Nephron progenitor cell (in vitro differentiated cells): ENCODE measurements at regions not wholly inside any gene's neighbourhood (a gene's known extent, or its start where the extent isn't known, plus 50 kb on each side); places are given as distances from the start of the nearest gene placed in this dataset.

ENCODE experiments used
- DNase-seq: peaks from one replicate; pipeline ENCODE4 v3.0.0; 2021
- H3K27ac Mint-ChIP-seq: 2 replicates; pipeline ENCODE4 v1.8.0; 2021; ENCODE audit warnings: mild to moderate bottlenecking, moderate library complexity, mixed read lengths
- H3K27me3 Mint-ChIP-seq: 2 replicates; pipeline ENCODE4 v1.8.0; 2021; ENCODE audit warnings: mild to moderate bottlenecking, low read depth, mixed read lengths; ENCODE audit not compliant: poor library complexity
- H3K36me3 Mint-ChIP-seq: 2 replicates; pipeline ENCODE4 v1.8.0; 2021; ENCODE audit warnings: low read depth, mixed read lengths
- H3K4me1 Mint-ChIP-seq: 2 replicates; pipeline ENCODE4 v1.8.0; 2021; ENCODE audit warnings: mixed read lengths
- H3K4me3 Mint-ChIP-seq: 2 replicates; pipeline ENCODE4 v1.8.0; 2021; ENCODE audit warnings: mild to moderate bottlenecking, moderate library complexity, mixed read lengths
- H3K9me3 Mint-ChIP-seq: 2 replicates; pipeline ENCODE4 v1.8.0; 2021; ENCODE audit warnings: mild to moderate bottlenecking, moderate library complexity, mixed read lengths
- TF ChIP-seq, protein P1 (sequence below): fragments of 200-600 bp; sonication (generic); IDR thresholded peaks from 2 replicates; pipeline ENCODE4 v1.5.0; 2021; ENCODE audit warnings: antibody characterized with exemption

- TF ChIP-seq, protein P1, sequence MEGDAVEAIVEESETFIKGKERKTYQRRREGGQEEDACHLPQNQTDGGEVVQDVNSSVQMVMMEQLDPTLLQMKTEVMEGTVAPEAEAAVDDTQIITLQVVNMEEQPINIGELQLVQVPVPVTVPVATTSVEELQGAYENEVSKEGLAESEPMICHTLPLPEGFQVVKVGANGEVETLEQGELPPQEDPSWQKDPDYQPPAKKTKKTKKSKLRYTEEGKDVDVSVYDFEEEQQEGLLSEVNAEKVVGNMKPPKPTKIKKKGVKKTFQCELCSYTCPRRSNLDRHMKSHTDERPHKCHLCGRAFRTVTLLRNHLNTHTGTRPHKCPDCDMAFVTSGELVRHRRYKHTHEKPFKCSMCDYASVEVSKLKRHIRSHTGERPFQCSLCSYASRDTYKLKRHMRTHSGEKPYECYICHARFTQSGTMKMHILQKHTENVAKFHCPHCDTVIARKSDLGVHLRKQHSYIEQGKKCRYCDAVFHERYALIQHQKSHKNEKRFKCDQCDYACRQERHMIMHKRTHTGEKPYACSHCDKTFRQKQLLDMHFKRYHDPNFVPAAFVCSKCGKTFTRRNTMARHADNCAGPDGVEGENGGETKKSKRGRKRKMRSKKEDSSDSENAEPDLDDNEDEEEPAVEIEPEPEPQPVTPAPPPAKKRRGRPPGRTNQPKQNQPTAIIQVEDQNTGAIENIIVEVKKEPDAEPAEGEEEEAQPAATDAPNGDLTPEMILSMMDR = no peak
- DNase-seq = no peak
- no peak overlapping the region for H3K27ac Mint-ChIP-seq
- peaks cover 20% of the 10 kb centered on the region for H3K36me3 Mint-ChIP-seq
- H3K9me3 Mint-ChIP-seq = peaks cover 46% of the 10 kb centered on the region
- no peak overlapping the region for H3K4me3 Mint-ChIP-seq
- peaks cover 21% of the 10 kb centered on the region for H3K4me1 Mint-ChIP-seq
- peaks cover 4% of the 10 kb centered on the region for H3K27me3 Mint-ChIP-seq
Observed at GRCh38 chr18:24763765-24764513, 303.5 kb downstream of the HRH4 start.

GRCh38 chr18:24764766-24765165, 304.3 kb downstream of the HRH4 start:
- Mint-ChIP-seq H3K36me3 (peaks cover 20% of the 10 kb centered on the region), H3K27me3 (peaks cover 4% of the 10 kb centered on the region), H3K4me1 (peaks cover 21% of the 10 kb centered on the region), H3K4me3 (no peak overlapping the region), H3K27ac (peak overlapping the region; percentile 36), H3K9me3 (peaks cover 46% of the 10 kb centered on the region)
- DNase-seq = no peak
- TF ChIP-seq, protein P1 = no peak

- Mint-ChIP-seq H3K9me3 (peaks cover 37% of the 10 kb centered on the region), H3K4me1 (peaks cover 21% of the 10 kb centered on the region), H3K4me3 (no peak overlapping the region), H3K27ac (no peak overlapping the region), H3K27me3 (peaks cover 4% of the 10 kb centered on the region), H3K36me3 (peaks cover 13% of the 10 kb centered on the region)
- TF ChIP-seq, protein P1 = no peak
- DNase-seq = no peak
Observed at GRCh38 chr18:24766376-24766775, 305.9 kb downstream of the HRH4 start.

DNA sequence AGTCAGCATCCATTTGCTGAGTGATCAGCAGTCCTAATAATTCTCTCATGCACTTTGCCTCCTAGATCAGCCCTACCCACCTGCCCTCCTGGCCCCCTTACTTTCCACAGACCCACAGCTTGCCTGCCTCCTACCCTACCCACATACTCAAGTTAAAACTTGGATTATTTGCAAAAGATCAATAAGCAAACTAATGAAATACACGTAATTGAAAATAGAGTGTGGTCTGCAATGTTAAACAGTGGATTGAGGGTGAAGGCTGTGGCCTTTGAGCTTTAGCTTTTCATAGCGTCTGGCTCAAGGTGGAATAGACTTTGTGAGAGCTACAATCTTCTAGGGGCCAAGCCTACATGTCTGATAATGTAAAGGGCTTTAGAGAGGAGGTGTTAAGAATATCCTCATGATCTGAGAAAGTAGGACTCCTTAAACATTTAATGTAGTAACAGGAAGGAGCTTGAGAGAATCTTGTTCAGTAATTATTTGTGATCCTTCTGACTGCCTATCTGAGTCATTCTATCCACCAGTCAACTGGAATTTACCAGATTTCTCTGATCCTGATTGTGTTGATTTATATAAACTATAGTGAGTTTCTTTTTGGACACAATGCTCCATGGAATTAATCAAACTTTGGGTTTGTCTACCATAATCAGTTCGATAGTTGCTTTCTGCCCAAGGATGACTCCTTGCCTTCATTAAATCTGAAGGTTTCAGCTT, 310.0 kb downstream of the HRH4 start:
- Mint-ChIP-seq H3K9me3 (peaks cover 22% of the 10 kb centered on the region), H3K36me3 (no peaks in the 10 kb centered on the region), H3K27ac (no peak overlapping the region), H3K4me1 (no peaks in the 10 kb centered on the region), H3K4me3 (no peak overlapping the region), H3K27me3 (peaks cover 4% of the 10 kb centered on the region)
- no peak for DNase-seq
- TF ChIP-seq, protein P1 = no peak

- TF ChIP-seq, protein P1 = no peak
- Mint-ChIP-seq H3K27me3 (peaks cover 4% of the 10 kb centered on the region), H3K27ac (no peak overlapping the region), H3K36me3 (no peaks in the 10 kb centered on the region), H3K9me3 (peaks cover 18% of the 10 kb centered on the region), H3K4me1 (no peaks in the 10 kb centered on the region), H3K4me3 (no peak overlapping the region)
- DNase-seq = no peak
Observed at GRCh38 chr18:24771300-24771699, 310.9 kb downstream of the HRH4 start.
